ENCODE measurements at regions not wholly inside any gene's neighbourhood (a gene's known extent, or its start where the extent isn't known, plus 50 kb on each side); places are given as distances from the start of the nearest gene placed in this dataset.

DNA sequence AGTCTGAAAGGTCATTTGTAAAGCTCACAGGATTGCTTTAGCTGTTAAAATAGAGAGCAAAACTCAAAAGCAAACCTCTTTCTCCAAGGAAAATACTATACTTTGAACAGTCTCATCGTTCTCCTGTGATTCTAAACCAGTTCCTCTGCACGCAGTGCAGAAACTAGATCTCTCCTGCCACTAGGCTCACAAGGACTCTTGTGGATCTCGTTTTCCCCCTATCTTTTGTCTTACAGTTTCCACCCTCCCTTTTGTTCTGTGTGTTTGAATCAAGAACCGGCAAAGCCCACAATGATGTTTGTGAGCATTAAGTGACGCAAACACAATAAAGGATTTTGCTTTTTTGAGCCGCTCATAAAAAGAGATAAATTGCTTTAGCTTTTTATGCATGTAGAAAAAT is 1103.5 kb upstream of the RBFOX1 start:
- DNase-seq = no peak
- no peak overlapping the region for H3K27ac Mint-ChIP-seq (ENCODE audit: unreplicated experiment)
- intact Hi-C loops (cut with micrococcal nuclease; ENCODE audit: unreplicated experiment) = no loop called here
- H3K4me3 Mint-ChIP-seq (ENCODE audit: low read depth, unreplicated experiment) = no peak overlapping the region
- TF ChIP-seq, protein P1, sequence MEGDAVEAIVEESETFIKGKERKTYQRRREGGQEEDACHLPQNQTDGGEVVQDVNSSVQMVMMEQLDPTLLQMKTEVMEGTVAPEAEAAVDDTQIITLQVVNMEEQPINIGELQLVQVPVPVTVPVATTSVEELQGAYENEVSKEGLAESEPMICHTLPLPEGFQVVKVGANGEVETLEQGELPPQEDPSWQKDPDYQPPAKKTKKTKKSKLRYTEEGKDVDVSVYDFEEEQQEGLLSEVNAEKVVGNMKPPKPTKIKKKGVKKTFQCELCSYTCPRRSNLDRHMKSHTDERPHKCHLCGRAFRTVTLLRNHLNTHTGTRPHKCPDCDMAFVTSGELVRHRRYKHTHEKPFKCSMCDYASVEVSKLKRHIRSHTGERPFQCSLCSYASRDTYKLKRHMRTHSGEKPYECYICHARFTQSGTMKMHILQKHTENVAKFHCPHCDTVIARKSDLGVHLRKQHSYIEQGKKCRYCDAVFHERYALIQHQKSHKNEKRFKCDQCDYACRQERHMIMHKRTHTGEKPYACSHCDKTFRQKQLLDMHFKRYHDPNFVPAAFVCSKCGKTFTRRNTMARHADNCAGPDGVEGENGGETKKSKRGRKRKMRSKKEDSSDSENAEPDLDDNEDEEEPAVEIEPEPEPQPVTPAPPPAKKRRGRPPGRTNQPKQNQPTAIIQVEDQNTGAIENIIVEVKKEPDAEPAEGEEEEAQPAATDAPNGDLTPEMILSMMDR (IDR thresholded peaks at IDR 0.05; ENCODE audit: unreplicated experiment) = no peak
- H3K4me1 Mint-ChIP-seq (ENCODE audit: low read depth, unreplicated experiment) = no peaks in the 10 kb centered on the region
- H3K9me3 Mint-ChIP-seq (ENCODE audit: low read depth, unreplicated experiment) = peaks cover 16% of the 10 kb centered on the region
- CTCF ChIA-PET = no interaction called here
- H3K27me3 Mint-ChIP-seq (ENCODE audit: unreplicated experiment) = no peaks in the 10 kb centered on the region
- BruUV-seq (replicated peaks) = no TSS peak
- no peaks in the 10 kb centered on the region for H3K36me3 Mint-ChIP-seq (ENCODE audit: insufficient read depth, unreplicated experiment)

DNA sequence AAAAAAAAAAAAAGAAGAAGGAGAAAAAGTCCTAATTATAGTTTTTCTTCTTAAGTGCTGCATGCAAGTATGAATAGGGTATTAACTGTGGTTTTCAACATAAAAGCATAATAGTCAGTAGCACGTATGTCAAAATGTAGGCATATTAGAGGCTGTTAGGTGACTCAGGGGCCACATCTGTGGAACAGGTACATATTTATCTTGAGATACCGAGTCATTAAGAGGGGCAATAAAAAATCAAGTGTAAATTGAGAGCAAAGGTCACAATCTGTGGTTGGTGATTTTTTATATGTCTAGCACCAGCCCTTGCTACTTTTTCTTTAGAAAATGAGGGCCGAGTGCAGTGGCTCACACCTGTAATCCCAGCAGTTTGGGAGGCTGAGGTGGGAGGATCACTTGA is 1113.8 kb upstream of the RBFOX1 start:
- BruUV-seq (replicated peaks) = no TSS peak
- no peaks in the 10 kb centered on the region for H3K4me1 Mint-ChIP-seq (ENCODE audit: low read depth, unreplicated experiment)
- H3K27me3 Mint-ChIP-seq (ENCODE audit: unreplicated experiment) = no peaks in the 10 kb centered on the region
- no peak overlapping the region for H3K27ac Mint-ChIP-seq (ENCODE audit: unreplicated experiment)
- TF ChIP-seq, protein P1 (IDR thresholded peaks at IDR 0.05; ENCODE audit: unreplicated experiment) = no peak
- peaks cover 16% of the 10 kb centered on the region for H3K9me3 Mint-ChIP-seq (ENCODE audit: low read depth, unreplicated experiment)
- intact Hi-C loops (cut with micrococcal nuclease; ENCODE audit: unreplicated experiment) = no loop called here
- CTCF ChIA-PET = interaction anchor here (0.7 kb wide), 1 partner anchor 47 kb away, joined by 3 read pairs; no protein-coding TSS in a partner anchor
- H3K4me3 Mint-ChIP-seq (ENCODE audit: low read depth, unreplicated experiment) = no peak overlapping the region
- no peak for DNase-seq
- H3K36me3 Mint-ChIP-seq (ENCODE audit: insufficient read depth, unreplicated experiment) = no peaks in the 10 kb centered on the region

DNA sequence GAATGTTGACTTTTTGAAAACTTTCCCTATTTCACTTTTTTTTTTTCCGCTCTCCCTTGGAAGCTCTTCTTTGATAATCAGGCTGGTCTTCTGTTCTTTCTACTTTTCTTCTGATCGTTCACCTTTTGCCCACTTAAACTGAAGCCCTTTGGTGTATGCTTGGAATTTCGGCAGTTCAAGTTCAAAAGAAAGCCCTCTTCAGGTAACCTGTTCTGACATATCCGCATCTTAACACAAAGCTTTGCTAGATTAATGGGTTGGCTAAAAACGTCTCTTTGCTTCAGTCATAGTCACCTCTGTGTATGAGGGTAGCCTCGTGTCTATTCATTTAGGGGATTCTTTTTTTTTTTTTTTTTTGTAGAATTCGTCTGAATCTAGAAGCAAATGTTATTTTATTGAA is 1115.8 kb upstream of the RBFOX1 start:
- no peak overlapping the region for H3K27ac Mint-ChIP-seq (ENCODE audit: unreplicated experiment)
- H3K4me3 Mint-ChIP-seq (ENCODE audit: low read depth, unreplicated experiment) = no peak overlapping the region
- DNase-seq = no peak
- H3K9me3 Mint-ChIP-seq (ENCODE audit: low read depth, unreplicated experiment) = peaks cover 16% of the 10 kb centered on the region
- intact Hi-C loops (cut with micrococcal nuclease; ENCODE audit: unreplicated experiment) = no loop called here
- CTCF ChIA-PET = interaction anchor here (0.5 to 0.7 kb wide), 2 partner anchors 21 to 1729 kb away, joined by 4 to 8 read pairs; no protein-coding TSS in a partner anchor
- BruUV-seq (replicated peaks) = no TSS peak
- no peaks in the 10 kb centered on the region for H3K36me3 Mint-ChIP-seq (ENCODE audit: insufficient read depth, unreplicated experiment)
- no peaks in the 10 kb centered on the region for H3K27me3 Mint-ChIP-seq (ENCODE audit: unreplicated experiment)
- no peaks in the 10 kb centered on the region for H3K4me1 Mint-ChIP-seq (ENCODE audit: low read depth, unreplicated experiment)
- TF ChIP-seq, protein P1 (IDR thresholded peaks at IDR 0.05; ENCODE audit: unreplicated experiment) = no peak

DNA sequence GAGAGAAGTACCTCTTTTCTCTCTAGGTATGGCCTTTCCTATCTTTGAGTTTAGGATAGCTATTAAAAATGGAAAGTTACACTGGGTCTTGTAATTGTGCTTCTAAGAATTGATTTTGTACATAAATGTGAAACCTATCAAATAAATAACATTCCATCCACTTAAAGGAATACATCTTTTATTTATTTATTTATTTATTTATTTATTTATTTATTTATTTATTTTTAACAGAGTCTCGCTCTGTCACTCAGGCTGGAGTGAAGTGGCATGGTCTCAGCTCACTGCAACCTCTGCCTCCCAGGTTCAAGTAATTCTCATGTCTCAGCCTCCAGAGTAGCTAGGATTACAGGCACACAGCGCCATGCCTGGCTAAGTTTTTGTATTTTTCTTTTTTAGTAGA is 1114.0 kb upstream of the EEF2KMT start:
- intact Hi-C loops (cut with micrococcal nuclease; ENCODE audit: unreplicated experiment) = no loop called here

More for the DNA sequence above, 1114.0 kb upstream of the EEF2KMT start:
- CTCF ChIA-PET = no interaction called here
- H3K4me1 Mint-ChIP-seq (ENCODE audit: low read depth, unreplicated experiment) = no peaks in the 10 kb centered on the region
- no peak overlapping the region for H3K27ac Mint-ChIP-seq (ENCODE audit: unreplicated experiment)
- no peaks in the 10 kb centered on the region for H3K36me3 Mint-ChIP-seq (ENCODE audit: insufficient read depth, unreplicated experiment)
- no TSS peak for BruUV-seq (replicated peaks)
- no peaks in the 10 kb centered on the region for H3K27me3 Mint-ChIP-seq (ENCODE audit: unreplicated experiment)
- peaks cover 7% of the 10 kb centered on the region for H3K9me3 Mint-ChIP-seq (ENCODE audit: low read depth, unreplicated experiment)
- no peak overlapping the region for H3K4me3 Mint-ChIP-seq (ENCODE audit: low read depth, unreplicated experiment)
- no peak for DNase-seq
- TF ChIP-seq, protein P1 (IDR thresholded peaks at IDR 0.05; ENCODE audit: unreplicated experiment) = no peak

Measured in Calu3 (cell line).